GM21528 (cell line): ENCODE measurements at regions not wholly inside any gene's neighbourhood (a gene's known extent, or its start where the extent isn't known, plus 50 kb on each side); places are given as distances from the start of the nearest gene placed in this dataset.

ENCODE experiments used
- ATAC-seq: cut with Tn5 transposase; IDR thresholded peaks from one replicate; pipeline ENCODE4 v1.9.1; 2021; ENCODE audit warnings: mild to moderate bottlenecking, moderate library complexity; ENCODE audit not compliant: unreplicated experiment, low FRiP score

DNA sequence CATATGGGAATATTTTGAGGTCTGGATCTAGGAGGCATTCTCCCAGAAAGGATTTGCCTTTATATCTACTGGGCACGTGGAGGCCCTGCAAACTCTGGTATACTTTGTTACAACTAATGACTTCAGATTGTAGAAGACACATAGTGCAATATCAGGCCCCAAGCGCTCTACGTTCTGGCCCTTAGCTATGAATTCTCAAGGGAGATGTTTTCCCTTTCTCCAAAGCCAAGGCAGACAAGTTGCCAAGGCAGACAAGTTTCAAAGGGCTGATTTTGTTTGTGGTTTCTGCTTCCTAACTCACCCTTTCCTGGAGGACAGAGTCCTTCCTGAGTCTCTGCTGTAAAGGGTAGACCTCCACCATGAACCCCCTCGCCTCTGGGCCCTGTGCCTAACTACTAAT is 99.4 kb upstream of the CTTNBP2 start:
- ATAC-seq, result no peak

DNA sequence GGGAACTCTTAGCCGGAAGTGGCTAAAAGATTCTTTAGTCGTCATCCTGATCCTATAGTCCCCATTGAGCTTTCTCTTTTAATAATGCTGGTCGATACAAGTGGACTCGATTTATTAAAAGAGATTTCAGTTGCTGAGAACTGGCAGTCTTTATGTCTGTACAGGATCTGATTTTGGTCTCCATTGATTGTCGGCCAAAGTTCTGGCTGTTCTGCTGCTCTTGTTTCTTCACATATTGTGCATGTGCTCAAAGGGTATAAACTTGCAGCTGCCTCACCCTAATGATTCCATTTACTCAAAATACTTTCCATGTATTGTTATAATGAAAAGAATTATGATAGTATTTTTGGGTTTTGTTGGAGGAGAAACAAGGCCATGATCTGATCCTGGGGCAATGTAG is 100.7 kb upstream of the CTTNBP2 start:
- ATAC-seq, result no peak

DNA sequence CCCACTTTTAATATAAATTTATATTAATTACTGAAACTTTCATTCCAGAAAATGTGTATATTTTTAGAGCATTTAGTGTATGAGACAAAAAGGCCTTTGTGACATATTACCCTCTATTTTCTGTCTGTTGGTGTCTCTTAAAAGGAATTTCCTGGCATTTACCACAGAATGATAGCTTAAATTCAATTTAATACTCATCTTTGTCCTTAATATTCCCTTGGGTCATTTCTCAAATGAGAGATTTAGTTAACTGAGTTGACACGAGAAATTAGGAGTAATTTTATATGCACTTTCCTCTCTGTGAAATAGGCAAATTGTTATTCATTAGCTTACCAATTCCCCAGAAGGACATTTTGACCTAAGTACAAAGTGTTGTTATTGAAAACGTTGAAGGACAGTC is 101.7 kb upstream of the CTTNBP2 start:
- no peak for ATAC-seq

DNA sequence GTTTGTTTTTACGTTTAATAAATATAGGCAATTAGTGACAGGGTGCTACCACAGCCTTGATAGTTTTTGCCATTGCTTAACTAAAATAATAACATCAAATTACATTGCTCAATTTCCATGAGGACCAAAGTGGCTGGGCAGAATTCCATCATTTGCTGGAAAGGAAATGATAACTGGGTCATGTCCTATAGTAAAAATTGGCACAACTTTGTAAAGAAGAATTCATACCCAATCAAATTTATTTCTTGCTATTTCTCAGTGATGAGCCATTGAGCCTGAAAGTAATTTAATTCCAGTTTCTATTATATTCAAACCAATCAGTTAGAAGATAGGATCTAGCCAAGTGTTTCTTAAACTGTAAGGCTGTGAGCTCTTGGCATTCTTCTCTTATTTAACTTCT is 102.2 kb upstream of the CTTNBP2 start:
- ATAC-seq, result no peak

DNA sequence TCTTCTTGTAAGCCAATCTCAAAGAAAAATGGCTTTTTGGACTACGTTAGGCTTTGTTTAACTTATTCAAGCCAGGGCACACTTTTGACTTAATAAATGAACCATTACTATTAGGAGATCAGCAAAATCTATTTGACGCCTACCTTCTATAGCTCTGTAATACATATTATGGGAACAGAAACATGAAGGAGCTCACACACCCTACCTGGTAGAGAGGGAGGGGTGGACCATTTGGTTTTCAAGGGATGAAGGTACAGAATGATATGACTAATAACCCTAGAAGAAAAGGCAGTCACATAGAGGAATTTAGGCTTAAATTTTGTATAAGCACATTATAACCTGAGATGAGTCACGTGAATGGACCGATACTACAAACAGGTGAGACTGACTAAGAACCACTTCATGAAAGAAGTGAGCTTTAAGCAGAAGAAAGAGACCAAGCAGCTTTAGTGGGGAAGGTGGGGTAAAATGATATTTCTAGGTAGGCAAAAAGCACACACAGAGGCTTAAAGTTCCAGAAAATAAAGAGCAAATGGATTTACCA is 106.8 kb upstream of the CTTNBP2 start:
- ATAC-seq, result no peak

DNA sequence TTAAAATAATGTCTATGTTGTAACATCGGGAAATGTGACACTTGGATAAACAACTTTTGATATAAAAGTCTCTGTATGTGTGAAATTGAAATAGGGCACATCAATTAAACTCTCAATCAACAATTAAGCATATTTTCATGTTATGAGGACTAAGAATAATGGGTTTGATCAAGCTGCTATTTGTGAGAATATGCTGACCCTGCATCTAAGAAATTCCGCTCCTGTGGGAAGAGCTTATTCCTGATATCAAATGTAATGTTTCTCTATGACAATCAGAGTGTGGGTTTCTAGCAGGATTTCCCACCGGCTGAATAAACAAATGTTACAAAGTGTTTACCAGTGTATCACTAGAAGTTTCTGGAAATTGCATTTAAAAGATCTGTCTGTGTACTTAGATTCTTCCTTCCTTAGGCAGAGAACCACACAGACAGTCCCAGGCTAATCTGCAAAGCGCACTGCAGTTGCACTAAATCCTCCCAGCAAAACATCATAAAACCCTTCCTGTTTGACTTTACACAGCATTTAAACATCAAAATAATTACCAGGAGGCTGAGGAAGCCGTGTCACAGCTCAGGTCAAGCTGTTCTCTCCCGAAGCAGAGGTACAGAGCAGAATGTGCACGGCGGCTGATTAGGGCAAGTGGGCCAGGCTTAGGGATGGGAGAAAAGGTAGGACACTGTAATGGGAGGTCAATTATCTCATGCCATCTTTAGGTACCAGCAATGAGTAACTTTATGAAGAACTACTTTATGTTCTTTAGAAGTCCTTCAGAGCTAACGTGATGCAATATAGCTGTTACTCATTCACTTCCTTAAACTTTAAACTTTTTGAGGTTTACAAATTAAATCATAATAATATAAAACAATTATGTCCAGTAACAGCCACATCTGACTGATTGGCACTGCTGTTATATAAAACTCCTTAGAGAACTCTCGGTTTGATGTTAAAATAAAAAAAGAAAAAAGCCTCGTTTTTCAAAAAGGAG is 109.1 kb upstream of the CTTNBP2 start:
- ATAC-seq, result no peak

DNA sequence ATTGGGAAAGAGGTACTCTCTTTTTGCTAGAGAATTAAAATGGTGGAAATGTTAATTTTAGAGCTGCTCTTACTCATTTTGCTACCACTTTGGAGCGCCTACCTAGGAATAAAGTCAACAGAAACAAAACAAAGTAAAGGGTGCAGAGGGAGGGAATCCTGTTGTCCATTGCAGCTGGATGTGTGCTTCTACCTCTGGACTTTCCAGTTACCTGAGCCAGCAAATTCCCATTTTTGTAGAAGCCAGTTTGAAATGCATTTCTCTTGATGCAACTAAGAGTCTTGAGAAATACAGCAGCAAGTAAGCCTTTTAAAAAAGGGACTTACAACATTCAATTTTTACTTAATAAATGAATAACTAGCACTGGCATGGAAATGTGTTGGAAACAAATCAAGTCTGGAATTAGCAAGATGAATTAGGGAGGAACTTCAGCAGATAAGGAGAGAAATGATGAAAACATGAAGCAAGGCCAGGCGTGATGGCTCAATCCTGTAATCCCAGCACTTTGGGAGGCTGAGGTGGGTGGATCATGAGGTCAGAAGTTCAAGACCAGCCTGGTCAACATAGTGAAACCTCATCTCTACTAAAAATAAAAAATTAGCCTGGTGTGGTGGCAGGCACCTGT is 113.5 kb upstream of the CTTNBP2 start:
- no peak for ATAC-seq

DNA sequence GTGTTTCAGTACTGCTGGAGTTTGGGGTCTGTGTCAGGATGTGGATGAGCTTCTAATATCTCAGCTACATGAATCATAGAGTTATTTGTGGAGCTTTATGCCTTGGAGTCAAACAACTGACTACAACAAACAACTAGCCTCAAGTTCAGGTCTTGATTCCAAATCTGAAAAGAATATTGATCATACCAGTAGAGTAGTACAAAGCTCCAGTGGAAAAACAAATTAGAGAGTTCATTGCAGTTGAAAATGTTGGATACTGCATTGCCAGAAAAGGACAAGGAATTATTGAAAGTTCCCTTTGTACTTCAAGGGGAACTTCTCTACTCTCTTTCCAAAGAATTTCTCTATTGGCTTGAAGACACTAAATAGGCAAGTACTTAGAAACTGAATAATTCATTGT is 117.6 kb upstream of the CTTNBP2 start:
- no peak for ATAC-seq

DNA sequence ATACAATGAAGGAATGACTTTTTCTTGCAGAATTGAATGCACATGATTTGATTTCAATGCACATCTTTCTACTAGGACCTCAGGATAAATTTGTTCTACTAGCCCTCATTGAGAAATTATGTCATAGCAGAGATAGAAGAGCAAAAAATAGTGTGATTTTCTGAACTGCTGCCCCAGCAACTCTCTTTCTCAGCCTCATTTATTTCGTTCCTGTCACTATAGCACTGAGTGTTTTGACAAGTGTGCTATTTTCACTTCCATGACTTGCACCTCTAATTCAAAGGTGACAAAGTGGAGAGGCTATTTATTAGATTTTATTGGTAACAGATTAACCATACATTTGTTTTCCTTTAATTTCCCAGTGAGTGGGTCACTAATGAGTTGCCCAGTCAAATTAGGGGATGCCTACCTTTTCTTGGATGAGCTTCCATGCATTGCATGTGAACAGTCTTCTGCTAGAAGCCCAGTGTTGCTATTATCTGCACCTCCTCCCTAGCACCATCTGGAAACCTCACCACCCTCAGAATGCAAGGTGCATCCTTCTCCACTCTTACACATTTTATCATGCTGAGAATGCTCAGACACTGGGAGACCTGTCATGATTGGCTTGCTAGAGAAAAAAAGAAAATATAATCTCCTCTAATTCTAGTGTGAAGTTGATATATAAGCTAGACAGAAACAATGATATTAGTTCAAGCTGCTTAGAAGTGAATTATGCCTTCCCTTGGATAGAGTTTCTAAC is 119.6 kb upstream of the CTTNBP2 start:
- ATAC-seq, result no peak

DNA sequence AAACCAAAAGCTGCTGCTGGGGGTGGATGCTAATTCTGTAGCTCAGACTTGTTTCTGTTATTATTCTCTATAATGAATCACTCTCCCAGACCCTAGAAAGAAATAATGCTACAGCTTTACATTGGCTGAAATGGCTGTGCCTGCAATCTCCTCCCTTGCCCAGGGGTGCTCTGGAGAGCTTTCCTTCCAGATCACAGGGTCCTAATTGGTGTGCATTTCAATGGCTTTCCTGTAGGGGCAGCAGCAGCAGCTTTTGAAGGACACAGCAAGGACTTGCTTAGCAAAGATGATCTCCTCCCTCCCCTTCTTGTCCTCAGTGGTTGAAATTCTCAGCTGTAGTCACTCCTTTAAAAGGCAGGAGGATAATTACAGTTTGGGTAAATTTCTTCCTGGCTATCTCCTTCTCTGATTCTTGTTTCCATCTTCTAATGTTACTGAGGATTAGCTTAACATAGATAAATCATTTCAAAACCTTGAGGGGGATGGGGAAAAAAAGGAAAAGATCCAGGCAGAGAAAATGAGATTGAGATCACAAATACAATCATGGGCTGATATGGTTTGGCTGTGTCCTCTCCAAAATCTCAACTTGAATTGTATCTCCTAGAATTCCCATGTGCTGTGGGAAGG is 120.2 kb upstream of the CTTNBP2 start:
- peak; percentile 97 for ATAC-seq

DNA sequence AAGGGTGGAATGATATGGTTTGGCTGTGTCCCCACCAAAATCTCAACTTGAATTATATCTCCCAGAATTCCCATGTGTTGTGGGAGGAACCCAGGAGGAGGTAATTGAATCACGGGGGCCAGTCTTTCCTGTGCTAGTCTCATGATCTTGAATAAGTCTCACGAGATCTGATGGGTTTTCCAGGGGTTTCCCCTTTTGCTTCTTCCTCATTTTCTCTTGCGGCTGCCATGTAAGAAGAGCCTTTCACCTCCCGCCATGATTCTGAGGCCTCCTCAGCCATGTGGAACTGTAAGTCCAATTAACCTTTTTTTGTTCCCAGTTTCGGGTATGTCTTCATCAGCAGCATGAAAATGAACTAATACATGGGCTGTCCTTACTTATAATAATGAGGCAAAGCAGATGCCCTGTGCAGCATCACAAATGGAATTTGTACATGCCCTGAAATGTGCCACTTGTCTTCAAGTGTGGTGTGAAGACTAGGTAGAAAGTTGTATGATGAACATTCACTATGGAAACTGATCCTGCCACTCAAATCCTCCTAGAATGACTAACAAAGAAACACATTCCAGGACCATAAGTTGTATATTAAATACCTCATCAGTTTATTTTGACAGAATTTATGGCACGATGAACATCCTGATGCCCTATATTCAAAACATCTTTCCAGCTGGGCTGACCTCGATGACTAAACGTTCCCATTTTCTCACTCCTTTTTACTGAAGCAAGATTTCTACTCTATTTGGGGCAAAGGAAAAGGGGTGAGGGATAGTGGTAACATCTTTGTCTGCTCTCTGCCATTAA is 122.8 kb upstream of the CTTNBP2 start:
- no peak for ATAC-seq

DNA sequence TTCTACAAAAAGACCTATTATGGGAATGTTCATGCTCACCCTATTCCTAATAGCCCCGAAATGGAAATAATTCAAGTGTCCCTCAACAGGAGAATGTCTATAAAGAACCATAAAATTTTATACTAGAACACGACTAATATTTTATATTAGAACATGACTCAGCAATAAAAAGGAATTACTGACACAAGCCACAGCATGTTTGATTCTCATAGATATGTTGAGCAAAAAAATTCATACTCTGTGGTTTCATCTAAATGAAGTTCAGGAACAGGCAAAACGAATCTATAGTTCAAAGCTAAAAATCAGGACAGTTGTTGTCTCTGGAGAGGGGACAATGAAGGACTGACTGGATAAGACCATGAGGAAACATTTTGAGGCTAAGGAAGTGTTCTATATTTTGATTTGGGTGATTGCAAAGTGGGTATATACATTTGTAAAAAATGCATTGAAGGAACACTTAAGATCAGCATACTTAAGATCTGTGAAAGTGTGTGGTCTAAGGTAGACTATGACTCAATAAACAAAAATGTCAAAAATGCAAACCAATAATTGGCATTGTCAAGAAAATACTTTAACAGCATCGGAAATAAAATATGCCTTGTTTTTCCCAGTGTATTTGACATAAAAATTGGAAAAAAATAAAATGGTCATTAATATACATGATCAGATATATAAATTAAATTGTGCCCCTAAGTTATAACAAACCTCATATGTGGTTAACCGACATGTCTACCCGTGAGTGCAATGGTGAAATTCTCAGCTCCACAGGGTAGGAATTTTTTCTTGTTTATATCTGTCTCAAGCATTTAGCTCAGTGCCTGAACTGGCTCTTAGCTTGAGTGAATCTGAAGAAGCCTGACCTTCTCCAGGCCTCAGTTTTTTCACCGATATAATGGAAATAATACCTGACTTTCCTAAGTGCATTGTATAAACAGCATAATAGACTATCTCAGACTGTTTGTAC is 124.9 kb upstream of the CTTNBP2 start:
- ATAC-seq, result no peak

DNA sequence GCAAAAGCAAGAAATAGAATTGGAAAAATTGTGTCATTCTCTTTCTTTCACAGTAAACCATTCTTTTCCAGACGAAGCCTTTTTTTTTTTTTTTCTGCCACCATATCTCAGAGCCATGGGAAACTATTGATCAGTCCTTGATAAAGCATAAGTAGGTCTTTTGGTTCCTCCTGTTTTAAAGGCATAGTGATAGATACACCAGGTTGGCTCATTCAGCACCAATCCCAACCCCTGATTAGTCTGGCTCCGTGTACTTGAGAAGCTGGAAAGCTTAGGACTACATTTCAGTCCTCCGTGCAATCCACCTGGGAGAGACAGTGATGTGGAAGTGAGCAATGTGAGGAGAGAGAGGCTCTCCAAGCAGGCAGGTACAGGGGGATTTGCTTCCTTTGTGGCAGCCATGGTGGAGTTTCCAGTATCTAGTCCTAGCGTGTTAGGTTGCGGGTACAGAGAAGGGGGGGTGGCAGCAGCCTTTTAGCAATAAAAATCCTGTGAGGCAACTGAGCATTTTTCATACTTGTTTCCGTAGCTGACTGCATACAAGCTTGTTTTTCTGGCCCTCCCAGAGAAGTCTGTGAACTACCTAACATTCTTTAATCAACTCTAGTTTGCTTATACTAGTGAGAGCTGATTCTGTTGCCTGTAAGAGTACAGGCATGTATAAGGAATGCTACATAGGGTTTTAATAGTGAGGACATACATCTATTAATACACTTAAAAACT is 127.4 kb upstream of the CTTNBP2 start:
- no peak for ATAC-seq

DNA sequence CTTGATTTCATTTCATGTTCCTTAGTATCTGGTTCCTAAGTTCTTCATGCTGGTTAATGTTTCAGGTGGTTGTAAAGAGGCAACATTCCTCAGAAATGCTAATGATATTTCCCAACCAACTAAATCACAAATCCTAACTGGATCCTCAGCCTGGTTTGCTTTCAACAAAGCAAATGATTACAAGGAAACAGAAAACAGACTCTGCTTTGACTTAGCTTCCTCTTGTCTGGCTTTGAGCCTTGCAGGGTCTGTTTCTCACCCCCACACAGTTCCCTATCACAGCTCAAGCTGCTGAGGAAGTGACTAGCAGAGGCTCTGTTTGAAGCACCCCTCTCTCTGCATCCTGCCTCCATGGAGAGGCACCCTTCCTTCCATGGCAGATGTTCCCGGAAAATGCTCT is 130.2 kb upstream of the CTTNBP2 start:
- ATAC-seq, result no peak

DNA sequence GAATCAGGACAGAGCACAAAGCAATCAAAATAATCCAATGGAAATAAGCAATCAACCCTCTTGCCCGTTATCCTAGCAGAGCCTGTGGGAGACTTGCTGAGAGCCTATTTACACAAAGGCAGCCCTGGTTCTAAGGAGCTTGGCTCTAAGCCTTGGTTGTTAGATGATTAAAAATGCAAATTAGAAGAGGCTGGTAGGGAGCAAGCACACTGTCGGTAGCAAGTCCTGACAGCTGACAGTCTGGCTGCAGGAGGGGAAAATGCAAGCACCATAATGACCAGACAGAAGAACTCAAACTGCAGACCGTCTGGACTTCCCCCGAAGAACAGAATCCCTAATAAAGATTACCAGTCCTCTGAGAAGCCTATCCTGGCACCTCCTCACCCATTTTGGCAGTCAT is 131.8 kb upstream of the CTTNBP2 start:
- ATAC-seq, result no peak

DNA sequence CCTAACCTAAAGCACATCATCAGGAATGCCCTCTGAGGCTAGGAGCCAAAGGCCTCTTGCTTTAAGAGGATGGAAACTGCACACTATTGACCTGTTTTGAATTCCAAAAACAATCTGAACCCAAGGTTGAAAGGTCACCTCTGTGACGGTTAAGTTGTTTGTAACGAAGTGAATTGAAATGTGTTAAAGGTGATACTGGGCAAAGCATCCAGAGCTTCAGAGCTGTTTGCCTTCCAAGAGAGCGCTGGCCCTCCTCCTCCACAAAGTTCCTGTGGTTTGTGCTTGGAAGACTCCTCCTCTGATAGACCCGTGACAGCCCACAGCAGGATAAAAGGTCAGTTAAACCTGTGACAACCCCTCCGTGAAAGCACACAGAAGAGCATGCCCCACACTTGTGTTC is 133.7 kb upstream of the CTTNBP2 start:
- no peak for ATAC-seq

DNA sequence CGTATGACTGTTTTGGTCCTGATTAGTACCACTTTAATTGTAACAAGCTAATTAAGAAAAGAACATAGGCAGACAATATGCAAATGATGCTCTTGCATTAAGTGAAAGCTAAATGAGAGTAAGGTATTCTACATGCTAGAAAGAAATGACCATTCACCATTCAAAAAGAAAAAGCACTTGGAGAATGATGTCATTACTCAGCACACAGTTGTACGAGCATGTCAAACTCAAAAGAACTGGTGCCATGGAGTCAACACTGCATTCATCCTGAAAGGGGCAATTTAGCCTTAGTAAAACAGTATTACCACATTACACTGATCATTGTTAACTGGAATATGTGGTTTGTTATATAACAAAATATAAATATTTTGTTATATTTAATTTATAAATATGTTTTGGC is 136.2 kb upstream of the CTTNBP2 start:
- ATAC-seq, result no peak

DNA sequence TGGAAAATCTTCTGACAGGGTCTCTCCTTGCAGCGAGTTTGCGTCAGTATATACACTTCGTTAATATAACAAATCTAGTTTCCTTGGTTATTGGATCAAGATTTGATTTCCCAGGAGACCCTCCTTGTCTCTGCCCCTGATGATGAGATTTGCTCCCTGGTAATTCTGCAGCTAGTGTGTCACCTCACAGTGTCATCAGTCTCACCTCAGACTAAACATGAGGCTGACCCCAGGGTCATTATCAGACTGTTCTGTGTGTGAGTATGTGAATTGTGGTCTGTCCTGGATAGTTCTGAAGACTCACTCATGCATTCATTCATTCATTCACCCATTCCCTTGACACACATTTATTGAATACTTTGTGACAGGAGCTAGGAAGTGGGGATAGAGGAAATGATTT is 138.4 kb upstream of the CTTNBP2 start:
- ATAC-seq, result no peak
